ENCODE measurements at regions not wholly inside any gene's neighbourhood (a gene's known extent, or its start where the extent isn't known, plus 50 kb on each side); places are given as distances from the start of the nearest gene placed in this dataset.

- TF ChIP-seq POLR2AphosphoS5 (IDR thresholded peaks at IDR 0.05; ENCODE audit: low read depth, low read length) (no peak), POLR2A (IDR thresholded peaks at IDR 0.05; ENCODE audit: low read depth, low read length) (no peak)
These were observed 636.5 kb upstream of the FRG1 start for GRCh38 chr4:189304167-189304566.

Data from GM12892 (cell line).